CD14-positive monocyte (primary cell): ENCODE measurements at regions not wholly inside any gene's neighbourhood (a gene's known extent, or its start where the extent isn't known, plus 50 kb on each side); places are given as distances from the start of the nearest gene placed in this dataset.

Experiments used
- DNase-seq, 3 donors: peaks; one replicate each; pipeline ENCODE4 v3.0.0-alpha.2; 2011 to 2022
- H2AFZ ChIP-seq: 2 replicates; pipeline ENCODE4 v1.6.0; 2012; ENCODE audit warnings: mild to moderate bottlenecking, low read depth, low read length, inconsistent platforms; ENCODE audit not compliant: insufficient read depth, poor library complexity, severe bottlenecking
- H3K27ac ChIP-seq, 2 donors: 1 replicate in 1 of 2; 2 replicates in 1 of 2; pipeline ENCODE4 v1.5.1; 2012 to 2013; ENCODE audit warnings: low read length in 2 of 2, control low read depth in 1 of 2, inconsistent platforms in 1 of 2, low read depth in 1 of 2, mild to moderate bottlenecking in 1 of 2
- H3K27me3 ChIP-seq, 2 donors: one replicate each; pipeline versions ENCODE4 v1.6.0 to v1.6.1; 2011 to 2013; ENCODE audit warnings: low read length in 2 of 2; ENCODE audit not compliant: control insufficient read depth in 2 of 2, insufficient read depth in 2 of 2
- H3K36me3 ChIP-seq, 2 donors: replicated peaks in 1 of 2; 1 replicate in 1 of 2; 2 replicates in 1 of 2; pipeline versions ENCODE4 v1.5.1 to v1.6.1; 2012 to 2013; ENCODE audit warnings: low read length in 2 of 2, control low read depth in 1 of 2, inconsistent platforms in 1 of 2, mild to moderate bottlenecking in 1 of 2; ENCODE audit not compliant: insufficient read depth in 2 of 2, control insufficient read depth in 1 of 2
- H3K4me1 ChIP-seq, 2 donors: 1 replicate in 1 of 2; 2 replicates in 1 of 2; pipeline versions ENCODE4 v1.5.1 to v1.6.1; 2012 to 2013; ENCODE audit warnings: low read length in 2 of 2, control low read depth in 1 of 2, inconsistent platforms in 1 of 2, mild to moderate bottlenecking in 1 of 2, moderate library complexity in 1 of 2; ENCODE audit not compliant: insufficient read depth in 2 of 2, control insufficient read depth in 1 of 2
- H3K4me2 ChIP-seq: replicated peaks from 2 replicates; pipeline ENCODE3; 2012; ENCODE audit warnings: low read length, moderate library complexity, mild to moderate bottlenecking; ENCODE audit not compliant: poor library complexity, severe bottlenecking; ENCODE audit errors: extremely low read depth
- H3K4me3 ChIP-seq, 3 experiments: fragments of 200-600 bp in 1 of 3; sonication (generic) in 1 of 3; replicated peaks in 1 of 3; 1 replicate in 2 of 3; 2 replicates in 1 of 3; pipeline ENCODE4 v1.5.1; 2011 to 2013; ENCODE audit warnings: low read length in 3 of 3, mild to moderate bottlenecking in 3 of 3, control low read depth in 2 of 3, low read depth in 2 of 3, inconsistent platforms in 1 of 3, moderate library complexity in 1 of 3
- H3K79me2 ChIP-seq: 2 replicates; pipeline ENCODE4 v1.6.0; 2012; ENCODE audit warnings: mild to moderate bottlenecking, control low read depth, inconsistent platforms, low read length, moderate library complexity; ENCODE audit not compliant: insufficient read depth
- H3K9ac ChIP-seq: 2 replicates; pipeline ENCODE4 v1.6.0; 2017; ENCODE audit warnings: low read length, mild to moderate bottlenecking; ENCODE audit not compliant: insufficient read depth, poor library complexity, severe bottlenecking
- H3K9me3 ChIP-seq, 2 donors: replicated peaks in 1 of 2; 1 replicate in 1 of 2; 2 replicates in 1 of 2; pipeline versions ENCODE4 v1.5.1 to v1.6.1; 2012 to 2013; ENCODE audit warnings: low read length in 2 of 2, control low read depth in 1 of 2; ENCODE audit not compliant: control insufficient read depth in 1 of 2, insufficient read depth in 1 of 2
- H4K20me1 ChIP-seq: 2 replicates; pipeline ENCODE4 v1.6.0; 2012; ENCODE audit warnings: mild to moderate bottlenecking, low read length, control low read depth, moderate library complexity; ENCODE audit not compliant: insufficient read depth
- H3K27ac Mint-ChIP-seq, 7 donors: one replicate each; pipeline ENCODE4 v1.8.0; 2020; ENCODE audit warnings: mild to moderate bottlenecking in 7 of 7, mixed read lengths in 7 of 7, moderate library complexity in 6 of 7, inconsistent platforms in 2 of 7
- H3K27me3 Mint-ChIP-seq, 3 donors: one replicate each; pipeline ENCODE4 v1.8.0; 2021 to 2022; ENCODE audit warnings: low read depth in 3 of 3, mild to moderate bottlenecking in 3 of 3, mixed read lengths in 3 of 3, moderate library complexity in 3 of 3, inconsistent platforms in 1 of 3
- H3K36me3 Mint-ChIP-seq, 2 donors: one replicate each; pipeline ENCODE4 v1.8.0; 2020; ENCODE audit warnings: mixed read lengths in 2 of 2, inconsistent platforms in 1 of 2, mild to moderate bottlenecking in 1 of 2
- H3K4me1 Mint-ChIP-seq: one replicate; pipeline ENCODE4 v1.8.0; 2020; ENCODE audit warnings: mild to moderate bottlenecking, mixed read lengths
- H3K4me3 Mint-ChIP-seq, 2 donors: one replicate each; pipeline ENCODE4 v1.8.0; 2020; ENCODE audit warnings: mild to moderate bottlenecking in 2 of 2, mixed read lengths in 2 of 2, moderate library complexity in 1 of 2
- H3K9me3 Mint-ChIP-seq, 7 donors: one replicate each; pipeline ENCODE4 v1.8.0; 2020 to 2022; ENCODE audit warnings: mixed read lengths in 7 of 7, mild to moderate bottlenecking in 6 of 7, moderate library complexity in 6 of 7, inconsistent platforms in 2 of 7
- CTCF ChIP-seq: fragments of 200-600 bp; IDR thresholded peaks from one replicate; pipeline ENCODE4 v1.8.0; 2022; ENCODE audit warnings: antibody characterized with exemption, mild to moderate bottlenecking
- WGBS: methylation state at CpG from one replicate; pipeline ENCODE4 v1.1.5; 2013; ENCODE audit warnings: missing lambda C conversion rate; ENCODE audit not compliant: insufficient coverage; 5-methylcytosine and 5-hydroxymethylcytosine counted together
- intact Hi-C, 2 donors: fragments of 100-400 bp; cut with micrococcal nuclease; formaldehyde crosslinking; loops; one replicate each; pipeline versions ENCODE4 v1.15.0 to v1.15.1; 2023

DNA sequence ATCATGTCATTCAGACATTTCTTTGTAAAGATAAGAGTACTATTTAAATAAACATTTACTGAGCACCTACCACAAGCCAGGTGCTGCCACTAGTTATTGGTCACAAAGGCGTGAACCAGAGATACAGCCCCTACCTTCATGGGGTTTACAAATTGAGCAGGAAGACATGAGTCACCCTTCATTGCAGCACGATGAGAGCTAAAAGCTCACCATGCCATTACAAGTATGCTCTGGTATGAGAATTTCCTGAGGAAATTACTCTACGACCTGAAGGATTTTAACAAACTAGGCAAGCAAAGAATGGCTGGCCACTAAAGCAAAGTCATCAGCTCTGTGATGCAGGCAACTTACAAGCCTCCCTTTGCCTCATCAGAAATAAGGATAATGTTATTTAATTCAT is 346.8 kb downstream of the BRINP2 start:
- no peak overlapping the region for H3K27ac ChIP-seq
- no peaks in the 10 kb centered on the region for H3K36me3 ChIP-seq
- intact Hi-C loops = no loop called here
- no peak overlapping the region for H3K4me3 ChIP-seq
- peaks cover 0 to 10% (median 2%) of the 10 kb centered on the region in 7 donors for H3K9me3 Mint-ChIP-seq
- H3K4me3 Mint-ChIP-seq = no peak overlapping the region
- no peaks in the 10 kb centered on the region for H3K27me3 Mint-ChIP-seq
- H2AFZ ChIP-seq = no peak overlapping the region
- H3K79me2 ChIP-seq = no peaks in the 10 kb centered on the region
- no peak overlapping the region for H3K4me2 ChIP-seq
- 80% methylated on average over 1 of the region's 3 CpGs for WGBS
- no peak overlapping the region for H3K27ac Mint-ChIP-seq
- no peak overlapping the region for H3K9ac ChIP-seq
- H3K27me3 ChIP-seq = no peaks in the 10 kb centered on the region
- no peaks in the 10 kb centered on the region for H3K4me1 ChIP-seq
- no peak for DNase-seq
- no peak for TF ChIP-seq CTCF
- no peaks in the 10 kb centered on the region for H3K4me1 Mint-ChIP-seq
- H3K9me3 ChIP-seq = no peaks in the 10 kb centered on the region
- H4K20me1 ChIP-seq = no peaks in the 10 kb centered on the region
- H3K36me3 Mint-ChIP-seq = no peaks in the 10 kb centered on the region

- Histone ChIP-seq H3K9me3 (peaks cover 0 to under 1% of the 10 kb centered on the region in 2 donors), H3K4me2 (no peak overlapping the region), H3K79me2 (no peaks in the 10 kb centered on the region), H3K27me3 (no peaks in the 10 kb centered on the region), H3K36me3 (no peaks in the 10 kb centered on the region), H3K9ac (no peak overlapping the region), H3K4me1 (no peaks in the 10 kb centered on the region), H3K27ac (no peak overlapping the region), H3K4me3 (no peak overlapping the region), H2AFZ (no peak overlapping the region), H4K20me1 (no peaks in the 10 kb centered on the region)
- no peak for TF ChIP-seq CTCF
- no peak overlapping the region for H3K4me3 Mint-ChIP-seq
- no peaks in the 10 kb centered on the region for H3K4me1 Mint-ChIP-seq
- no peak overlapping the region for H3K27ac Mint-ChIP-seq
- no peak for DNase-seq
- H3K27me3 Mint-ChIP-seq = no peaks in the 10 kb centered on the region
- intact Hi-C loops = no loop called here
- peaks cover 0 to 2% (median 2%) of the 10 kb centered on the region in 7 donors for H3K9me3 Mint-ChIP-seq
- H3K36me3 Mint-ChIP-seq = no peaks in the 10 kb centered on the region
Observed at GRCh38 chr1:177514207-177514606, 343.4 kb downstream of the BRINP2 start.
